ENCODE measurements at regions not wholly inside any gene's neighbourhood (a gene's known extent, or its start where the extent isn't known, plus 50 kb on each side); places are given as distances from the start of the nearest gene placed in this dataset.
A peak's percentile ranks its signal among the peaks of the same experiment; 100 is the strongest.
"Not testable (repeated sequence)": the region's sequence is repeated elsewhere in the genome, so short reads cannot be mapped to it uniquely, and the experiment has no call there.

DNA sequence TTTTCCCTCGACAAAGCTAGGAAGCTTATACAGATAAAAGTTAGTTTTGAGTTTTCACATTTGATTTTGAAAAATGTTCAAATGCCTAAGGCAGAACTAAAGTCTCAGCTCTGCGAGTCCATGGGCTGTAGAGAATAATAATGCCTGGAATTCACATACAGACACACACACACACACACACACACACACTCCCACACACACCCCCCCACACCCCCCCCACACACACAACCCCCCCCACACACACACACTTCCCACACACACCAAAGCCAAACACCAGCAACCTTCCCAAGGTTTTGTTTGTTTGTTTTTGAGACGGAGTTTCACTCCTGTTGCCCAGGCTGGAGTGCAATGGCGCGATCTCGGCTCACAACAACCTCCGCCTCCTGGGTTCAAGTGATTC, 62.8 kb upstream of the EIF5 start:
- DNase-seq, result no peak

DNA sequence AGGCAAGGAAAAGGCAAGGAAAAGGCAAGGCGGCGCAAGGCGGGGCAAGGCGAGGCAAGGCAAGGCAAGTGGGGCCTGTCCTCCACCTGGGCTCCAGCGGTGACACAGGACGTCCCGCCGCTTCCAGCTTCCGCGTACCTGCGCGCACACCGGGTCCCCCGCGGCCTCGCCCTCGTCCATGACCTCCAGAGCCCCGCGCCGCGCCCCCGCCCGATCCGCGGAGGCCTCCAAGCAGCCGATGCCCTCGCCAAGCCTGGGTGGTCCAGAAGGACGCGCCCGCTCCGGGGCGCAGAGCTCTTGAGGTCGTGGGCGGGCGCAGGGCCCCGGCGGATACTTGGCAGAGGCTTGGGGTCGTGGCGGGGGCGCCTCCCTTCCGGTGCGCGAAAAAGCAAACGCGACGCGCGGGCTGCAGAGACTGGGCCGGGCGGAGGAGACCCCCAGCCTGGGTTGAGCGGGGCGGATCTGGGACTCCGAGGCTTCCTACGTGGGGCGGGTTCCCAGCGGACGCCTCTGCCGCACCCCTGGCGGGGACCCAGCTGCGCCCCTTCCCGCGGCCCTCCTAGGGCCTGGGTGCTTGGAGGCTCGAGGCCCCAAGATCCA, 60.8 kb upstream of the EIF5 start:
- peak; percentile 76 for DNase-seq

DNA sequence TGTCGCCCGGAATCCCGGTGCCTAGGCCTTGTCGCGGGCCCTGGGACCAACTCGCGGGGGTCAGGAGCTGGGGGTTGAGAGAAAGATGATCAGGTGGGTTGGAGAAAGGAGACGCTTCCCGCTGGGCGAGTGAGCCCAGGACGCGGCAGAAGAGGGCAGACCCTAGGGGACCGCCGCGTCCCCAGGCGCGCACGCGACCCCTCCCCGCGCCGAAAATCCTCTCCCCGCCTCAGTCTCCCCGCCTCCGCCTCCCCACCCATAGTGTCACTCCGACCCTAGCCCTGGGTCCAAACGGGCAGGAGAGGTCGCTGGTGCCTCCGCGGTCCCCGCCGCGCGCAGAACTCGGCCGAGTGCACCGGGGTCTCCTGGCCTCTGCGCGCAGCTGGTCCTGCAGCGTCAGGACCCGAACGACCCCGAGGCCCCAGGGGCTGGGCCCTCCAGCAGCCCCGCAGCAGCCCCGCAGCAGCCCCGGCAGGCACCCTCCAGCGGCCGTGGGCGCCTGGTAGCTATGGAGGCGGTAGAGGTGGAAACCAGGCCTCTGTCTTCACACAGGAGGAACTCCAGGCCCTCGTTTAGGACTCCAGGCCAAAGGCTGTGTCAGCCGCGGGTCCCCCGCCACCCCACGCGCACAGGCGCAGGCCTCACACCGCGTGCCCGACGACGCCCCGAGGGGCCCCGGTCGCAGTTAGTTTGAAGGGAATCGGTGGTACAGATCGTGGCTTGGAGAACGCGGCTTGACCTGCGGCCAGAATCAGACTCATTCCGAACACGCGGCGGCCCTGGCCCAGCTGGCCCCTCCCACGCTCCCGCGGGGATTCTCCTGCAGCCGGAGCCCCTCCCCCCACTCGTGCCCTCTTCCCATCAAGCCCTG, 60.1 kb upstream of the EIF5 start:
- DNase-seq, result peak; percentile 57

GRCh38 chr14:103275000-103275399, 59.0 kb upstream of the EIF5 start:
- DNase-seq, result no peak

DNA sequence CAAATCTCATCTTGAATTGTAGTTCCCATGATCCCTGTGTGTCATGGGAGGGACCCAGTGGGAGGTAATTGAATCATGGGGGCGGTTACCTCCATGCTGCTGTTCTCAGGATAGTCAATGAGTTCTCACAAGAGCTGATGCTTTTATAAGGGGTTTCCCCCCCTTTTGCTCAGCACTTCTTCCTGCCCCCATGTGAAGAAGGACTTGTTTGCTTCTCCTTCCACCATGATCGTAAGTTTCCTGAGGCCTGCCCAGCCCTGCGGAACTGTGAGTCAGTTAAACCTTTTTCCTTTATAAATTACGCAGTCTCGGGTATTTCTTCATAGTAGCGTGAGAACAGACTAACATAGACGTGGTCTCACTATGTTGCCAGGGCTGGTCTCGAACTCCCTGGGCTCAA, 56.1 kb upstream of the EIF5 start:
- no peak for DNase-seq

DNA sequence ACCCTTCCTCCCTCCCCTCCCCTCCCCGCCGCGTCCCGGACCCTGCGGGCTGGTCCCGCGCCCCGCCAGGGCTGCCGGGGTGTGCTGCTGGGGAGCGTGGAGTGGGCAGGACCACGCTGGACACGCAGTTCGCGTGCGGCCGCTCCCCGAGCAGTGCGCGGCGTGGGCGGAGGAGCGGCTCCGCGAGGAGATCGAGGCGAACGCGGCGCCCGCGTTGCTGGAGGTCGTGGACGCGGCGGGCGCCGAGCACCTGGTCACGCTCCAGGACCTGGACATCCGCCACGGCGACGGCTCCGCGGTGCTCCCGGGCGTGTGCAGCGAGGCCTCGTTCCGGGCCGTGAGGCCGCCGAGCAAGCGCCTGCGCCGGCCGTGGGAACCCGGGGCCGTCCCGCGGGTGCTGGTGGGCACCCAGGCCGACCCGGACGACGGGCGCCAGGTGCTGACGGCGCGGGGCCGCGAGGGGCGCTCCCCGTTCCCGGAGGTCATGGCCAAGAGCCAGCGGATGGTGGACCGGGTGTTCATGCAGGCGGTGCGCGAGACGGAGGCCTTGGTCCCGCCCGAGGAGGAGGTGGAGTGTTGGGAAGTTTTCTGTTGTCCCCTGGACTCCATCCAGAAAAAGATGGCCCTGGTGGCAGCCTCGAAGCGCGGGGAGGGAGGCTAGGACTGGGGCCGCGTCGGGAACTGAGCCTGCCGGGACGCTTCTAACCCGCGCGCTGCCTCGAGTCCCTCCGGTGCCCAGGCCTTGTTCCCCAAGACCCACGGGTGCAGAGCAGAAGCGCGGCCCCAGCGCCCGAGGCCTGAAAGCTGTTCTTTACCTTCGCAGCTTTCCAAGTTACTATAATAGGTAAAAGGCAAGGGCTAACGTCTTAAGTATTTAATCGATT, 54.7 kb upstream of the EIF5 start:
- DNase-seq, result peak; percentile 74

DNA sequence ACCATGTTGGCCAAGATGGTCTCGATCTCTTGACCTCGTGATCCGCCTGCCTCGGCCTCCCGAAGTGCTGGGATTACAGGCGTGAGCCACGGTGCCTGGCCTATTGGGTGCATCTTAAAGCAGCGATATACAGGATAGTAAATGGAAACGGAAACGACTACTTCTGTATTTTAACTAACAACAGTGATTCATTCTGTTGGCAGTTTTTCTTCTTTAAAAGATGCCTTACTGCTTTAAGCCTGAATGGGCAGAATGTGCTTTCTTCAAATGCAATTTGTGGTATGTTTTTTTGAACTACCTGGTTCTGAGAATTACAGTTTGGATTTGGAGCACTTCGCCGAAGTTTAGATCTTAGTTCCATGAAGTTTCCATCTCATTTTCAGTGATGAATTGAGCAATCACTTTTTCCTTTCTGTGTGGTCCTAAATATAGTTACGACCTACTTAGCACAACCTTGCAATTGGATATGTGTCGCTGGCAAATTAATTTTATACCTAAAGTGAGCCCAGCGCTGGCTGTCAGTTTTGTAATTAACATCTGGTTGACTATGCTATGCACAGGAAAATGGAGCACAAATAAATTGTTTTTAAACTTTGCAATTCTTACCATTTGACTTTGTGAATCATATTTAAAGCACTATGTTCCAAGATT, 53.6 kb upstream of the EIF5 start:
- DNase-seq, result no peak

DNA sequence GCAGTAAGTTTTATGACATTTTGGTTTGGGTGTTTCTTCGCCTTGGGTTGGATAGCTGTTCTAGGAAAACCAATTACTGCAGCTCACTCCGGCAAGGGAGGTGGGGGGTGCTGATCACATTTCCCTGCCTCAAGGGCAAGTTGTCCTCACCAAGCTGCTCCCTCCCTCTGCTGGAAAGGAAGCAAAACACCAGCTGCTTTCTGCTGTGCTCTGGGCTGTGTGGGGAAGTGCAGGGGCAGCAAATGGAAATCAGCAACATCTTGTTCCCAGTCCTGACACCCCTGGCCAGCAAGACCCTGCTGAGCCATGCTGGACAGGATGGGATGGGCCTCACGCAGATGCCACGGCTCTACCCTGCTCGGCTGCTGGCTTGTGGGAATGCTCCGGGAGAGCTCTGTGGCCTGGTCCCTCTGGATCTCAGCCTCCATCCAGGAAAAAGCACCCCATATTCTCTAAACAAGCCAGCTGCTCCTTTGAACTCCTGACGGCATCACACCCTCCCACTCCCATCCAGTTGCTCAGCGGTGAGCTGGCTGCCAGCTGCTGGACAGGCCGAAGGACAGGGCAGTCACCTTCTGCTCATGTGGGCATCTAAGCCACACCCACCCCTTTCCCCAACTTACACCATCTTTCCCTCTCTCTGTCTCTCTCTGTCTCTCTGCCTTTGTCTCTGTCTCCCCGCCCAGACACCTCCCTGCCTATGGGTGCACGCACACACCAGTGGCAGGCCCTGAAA, 52.4 kb upstream of the EIF5 start:
- DNase-seq, result peak; percentile 47

DNA sequence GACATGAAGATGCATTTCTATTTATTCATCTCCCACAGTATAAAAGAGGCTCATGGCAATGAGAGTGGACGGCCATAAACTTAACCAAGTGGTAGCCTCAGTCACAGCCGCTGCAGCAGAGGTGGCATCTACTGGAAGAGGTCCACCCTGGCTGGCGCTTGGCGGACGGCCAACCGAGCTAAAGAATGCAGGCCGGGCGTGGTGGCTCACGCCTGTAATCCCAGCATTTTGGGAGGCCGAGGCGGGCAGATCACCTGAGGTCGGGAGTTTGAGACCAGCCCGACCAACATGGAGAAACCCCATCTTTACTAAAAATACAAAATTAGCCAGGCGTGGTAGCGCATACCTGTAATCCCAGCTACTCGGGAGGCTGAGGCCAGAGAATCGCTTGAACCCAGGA, 51.7 kb upstream of the EIF5 start:
- not testable (repeated sequence) for DNase-seq

GRCh38 chr14:103282932-103283331, 51.1 kb upstream of the EIF5 start:
- no peak for DNase-seq

- DNase-seq, result no peak
These were observed 50.1 kb upstream of the EIF5 start for GRCh38 chr14:103283916-103284315.

Measured in right kidney (tissue), 1 donor.